H9 (cell line): ENCODE measurements at regions not wholly inside any gene's neighbourhood (a gene's known extent, or its start where the extent isn't known, plus 50 kb on each side); places are given as distances from the start of the nearest gene placed in this dataset.

Experiments used
- DNase-seq: peaks from one replicate; pipeline ENCODE4 v3.0.0-alpha.2; 2017
- H2AFZ ChIP-seq: one replicate; pipeline ENCODE4 v1.6.1; 2013; ENCODE audit warnings: mild to moderate bottlenecking, low read length, control low read depth, moderate library complexity
- H2AK5ac ChIP-seq: 2 replicates; pipeline ENCODE4 v1.6.1; 2013; ENCODE audit warnings: low read length, control low read depth, mixed read lengths; ENCODE audit not compliant: insufficient read length
- H2BK120ac ChIP-seq: one replicate; pipeline ENCODE4 v1.6.1; 2013; ENCODE audit warnings: low read depth, mild to moderate bottlenecking, low read length, control low read depth, inconsistent platforms; ENCODE audit not compliant: poor library complexity, severe bottlenecking
- H2BK12ac ChIP-seq: 2 replicates; pipeline ENCODE4 v1.6.1; 2013; ENCODE audit warnings: low read length, control low read depth, mixed read lengths, low read depth; ENCODE audit not compliant: insufficient read length
- H2BK15ac ChIP-seq: 2 replicates; pipeline ENCODE4 v1.6.1; 2013; ENCODE audit warnings: low read depth, low read length, control low read depth
- H2BK20ac ChIP-seq: one replicate; pipeline ENCODE4 v1.6.1; 2013; ENCODE audit warnings: low read depth, mild to moderate bottlenecking, low read length, control low read depth, inconsistent platforms; ENCODE audit not compliant: poor library complexity, severe bottlenecking
- H2BK5ac ChIP-seq: 2 replicates; pipeline ENCODE4 v1.6.1; 2013; ENCODE audit warnings: low read length, control low read depth, mixed read lengths; ENCODE audit not compliant: insufficient read length
- H3K14ac ChIP-seq: 2 replicates; pipeline ENCODE4 v1.6.1; 2013; ENCODE audit warnings: low read length, control low read depth; ENCODE audit not compliant: insufficient read depth
- H3K18ac ChIP-seq: 2 replicates; pipeline ENCODE4 v1.6.1; 2013; ENCODE audit warnings: low read depth, mild to moderate bottlenecking, mixed read lengths, low read length, control low read depth; ENCODE audit not compliant: insufficient read length
- H3K23ac ChIP-seq: 2 replicates; pipeline ENCODE4 v1.6.1; 2013; ENCODE audit warnings: low read length, control low read depth, mixed read lengths, low read depth; ENCODE audit not compliant: insufficient read length
- H3K23me2 ChIP-seq: 2 replicates; pipeline ENCODE4 v1.6.1; 2013; ENCODE audit warnings: low read depth, mild to moderate bottlenecking, mixed read lengths, low read length, control low read depth; ENCODE audit not compliant: insufficient read length, poor library complexity, severe bottlenecking
- H3K27ac ChIP-seq: 2 replicates; pipeline ENCODE4 v1.5.1; 2013; ENCODE audit warnings: low read length, control low read depth, mixed read lengths, low read depth; ENCODE audit not compliant: insufficient read length
- H3K27me3 ChIP-seq: 2 replicates; pipeline ENCODE4 v1.6.1; 2013; ENCODE audit warnings: low read length, control low read depth, inconsistent platforms; ENCODE audit not compliant: insufficient read depth
- H3K4ac ChIP-seq: 2 replicates; pipeline ENCODE4 v1.6.1; 2013; ENCODE audit warnings: low read depth, mild to moderate bottlenecking, control low read depth, inconsistent platforms, low read length, moderate library complexity
- H3K4me1 ChIP-seq: 2 replicates; pipeline ENCODE4 v1.6.1; 2013; ENCODE audit warnings: low read length, control low read depth, inconsistent platforms; ENCODE audit not compliant: insufficient read depth
- H3K4me2 ChIP-seq: 2 replicates; pipeline ENCODE4 v1.6.1; 2013; ENCODE audit warnings: low read length, control low read depth, mixed read lengths; ENCODE audit not compliant: insufficient read length, insufficient read depth
- H3K56ac ChIP-seq: 2 replicates; pipeline ENCODE4 v1.6.1; 2013; ENCODE audit warnings: low read depth, mild to moderate bottlenecking, mixed read lengths, low read length, control low read depth; ENCODE audit not compliant: insufficient read length
- H3K79me1 ChIP-seq: 2 replicates; pipeline ENCODE4 v1.6.1; 2013; ENCODE audit warnings: low read depth, mild to moderate bottlenecking, moderate library complexity, low read length, control low read depth, inconsistent platforms; ENCODE audit not compliant: insufficient read depth, poor library complexity, severe bottlenecking
- H3K79me2 ChIP-seq: 2 replicates; pipeline ENCODE4 v1.6.1; 2013; ENCODE audit warnings: low read length, control low read depth, inconsistent platforms; ENCODE audit not compliant: insufficient read depth
- H3K9ac ChIP-seq: 2 replicates; pipeline ENCODE4 v1.6.1; 2013; ENCODE audit warnings: low read length, control low read depth, mixed read lengths; ENCODE audit not compliant: insufficient read length; ENCODE audit errors: extremely low read depth
- H3K9me3 ChIP-seq: one replicate; pipeline ENCODE4 v1.6.1; 2013; ENCODE audit warnings: low read depth, low read length, inconsistent platforms; ENCODE audit not compliant: control insufficient read depth
- H3T11ph ChIP-seq: one replicate; pipeline ENCODE4 v1.6.1; 2013; ENCODE audit warnings: mild to moderate bottlenecking, low read length, control low read depth, inconsistent platforms
- H4K20me1 ChIP-seq: one replicate; pipeline ENCODE4 v1.6.1; 2013; ENCODE audit not compliant: control insufficient read depth, insufficient read length, insufficient read depth
- H4K5ac ChIP-seq: 2 replicates; pipeline ENCODE4 v1.6.1; 2013; ENCODE audit warnings: low read depth, mild to moderate bottlenecking, mixed read lengths, low read length, control low read depth; ENCODE audit not compliant: insufficient read length
- H4K8ac ChIP-seq: replicated peaks from 2 replicates; pipeline ENCODE4 v1.6.1; 2013; ENCODE audit warnings: low read length, control low read depth, mixed read lengths, low read depth; ENCODE audit not compliant: insufficient read length
- H4K91ac ChIP-seq: 2 replicates; pipeline ENCODE4 v1.6.1; 2013; ENCODE audit warnings: low read depth, mild to moderate bottlenecking, moderate library complexity, mixed read lengths, low read length, control low read depth; ENCODE audit not compliant: insufficient read length
- H3K27ac Mint-ChIP-seq, 3 experiments: 2 replicates in 2 of 3; 3 replicates in 1 of 3; pipeline ENCODE4 v1.8.0; 2020 to 2021; ENCODE audit warnings: mixed read lengths in 3 of 3, mild to moderate bottlenecking in 1 of 3, moderate library complexity in 1 of 3
- H3K27me3 Mint-ChIP-seq: 2 replicates; pipeline ENCODE4 v1.8.0; 2021; ENCODE audit warnings: low read depth, mild to moderate bottlenecking, moderate library complexity, mixed read lengths
- H3K36me3 Mint-ChIP-seq, 3 experiments: 2 replicates in 2 of 3; 3 replicates in 1 of 3; pipeline ENCODE4 v1.8.0; 2020 to 2021; ENCODE audit warnings: low read depth in 3 of 3, mixed read lengths in 3 of 3; ENCODE audit not compliant: insufficient read depth in 1 of 3
- H3K4me1 Mint-ChIP-seq, 2 experiments: 2 replicates each; pipeline ENCODE4 v1.8.0; 2020; ENCODE audit warnings: mixed read lengths in 2 of 2
- H3K4me3 Mint-ChIP-seq, 2 experiments: 2 replicates in 1 of 2; 3 replicates in 1 of 2; pipeline ENCODE4 v1.8.0; 2020 to 2021; ENCODE audit warnings: mild to moderate bottlenecking in 2 of 2, mixed read lengths in 2 of 2, moderate library complexity in 1 of 2
- H3K9me3 Mint-ChIP-seq, 2 experiments: 2 replicates in 1 of 2; 3 replicates in 1 of 2; pipeline ENCODE4 v1.8.0; 2020; ENCODE audit warnings: mild to moderate bottlenecking in 2 of 2, mixed read lengths in 2 of 2, moderate library complexity in 1 of 2
- CTCF ChIP-seq: fragments of 200-600 bp; sonication (generic); conservative IDR thresholded peaks from 3 replicates; pipeline ENCODE4 v1.8.0; 2021; ENCODE audit warnings: antibody characterized with exemption, mild to moderate bottlenecking
- WGBS: extraction: QIAGEN DNeasy Blood & Tissue Kit; methylation state at CpG from one replicate; pipeline ENCODE4 v1.1.7; 2013; ENCODE audit warnings: missing lambda C conversion rate, low lambda C conversion rate, mixed read lengths; ENCODE audit not compliant: insufficient read length; ENCODE audit errors: extremely low coverage; 5-methylcytosine and 5-hydroxymethylcytosine counted together

GRCh38 chr6:141729146-141729545 lies 403.6 kb upstream of the GJE1 start:
- Histone ChIP-seq H3K79me1 (no peaks in the 10 kb centered on the region), H3K56ac (no peak overlapping the region), H3K9me3 (no peaks in the 10 kb centered on the region), H3K27ac (no peak overlapping the region), H2AFZ (no peak overlapping the region), H4K20me1 (no peaks in the 10 kb centered on the region), H2AK5ac (no peak overlapping the region), H3K4me2 (no peak overlapping the region), H2BK12ac (no peak overlapping the region), H2BK15ac (no peak overlapping the region), H3K23ac (no peak overlapping the region), H3K23me2 (no peaks in the 10 kb centered on the region), H4K5ac (no peak overlapping the region), H2BK5ac (no peak overlapping the region), H3K14ac (no peak overlapping the region), H2BK20ac (no peak overlapping the region), H4K8ac (no peak overlapping the region), H3T11ph (no peak overlapping the region), H4K91ac (no peak overlapping the region), H3K27me3 (no peaks in the 10 kb centered on the region), H3K79me2 (no peaks in the 10 kb centered on the region), H3K4ac (no peak overlapping the region), H3K4me1 (no peaks in the 10 kb centered on the region), H3K9ac (no peak overlapping the region), H3K18ac (no peak overlapping the region), H2BK120ac (no peak overlapping the region)
- Mint-ChIP-seq H3K36me3 (no peaks in the 10 kb centered on the region), H3K4me3 (no peak overlapping the region), H3K4me1 (peaks cover 17 to 20% of the 10 kb centered on the region in 2 experiments), H3K9me3 (no peaks in the 10 kb centered on the region), H3K27me3 (no peaks in the 10 kb centered on the region), H3K27ac (no peak overlapping the region; a peak in 1 of 7 replicates)
- WGBS, result no CpG with 5 or more reads among the region's 2 CpGs
- no peak for TF ChIP-seq CTCF
- no peak for DNase-seq
